ENCODE measurements at regions not wholly inside any gene's neighbourhood (a gene's known extent, or its start where the extent isn't known, plus 50 kb on each side); places are given as distances from the start of the nearest gene placed in this dataset.

- peak; percentile 45 for DNase-seq
These were observed 399.2 kb upstream of the KLF4 start for GRCh38 chr9:107888773-107889227.

- no peak for DNase-seq
These were observed 397.3 kb upstream of the KLF4 start for GRCh38 chr9:107886826-107887225.

- no peak for DNase-seq
These were observed 394.0 kb upstream of the KLF4 start for GRCh38 chr9:107883496-107884124.

GRCh38 chr9:107881626-107882300 lies 392.2 kb upstream of the KLF4 start:
- DNase-seq, result no peak

GRCh38 chr9:107878462-107878861 lies 388.9 kb upstream of the KLF4 start:
- no peak for DNase-seq

- DNase-seq, result peak; percentile 27
These were observed 386.0 kb upstream of the KLF4 start for GRCh38 chr9:107875571-107875980.

- no peak for DNase-seq
These were observed 385.2 kb upstream of the KLF4 start for GRCh38 chr9:107874591-107875369.

- DNase-seq, result no peak
These were observed 384.6 kb upstream of the KLF4 start for GRCh38 chr9:107874137-107874536.

- DNase-seq, result no peak
These were observed 383.1 kb upstream of the KLF4 start for GRCh38 chr9:107872457-107873192.

GRCh38 chr9:107870927-107871680 lies 381.5 kb upstream of the KLF4 start:
- DNase-seq, result no peak

GRCh38 chr9:107870221-107870620 lies 380.7 kb upstream of the KLF4 start:
- DNase-seq, result no peak

GRCh38 chr9:107869111-107869510 lies 379.5 kb upstream of the KLF4 start:
- DNase-seq, result no peak

- DNase-seq, result no peak
These were observed 378.6 kb upstream of the KLF4 start for GRCh38 chr9:107868186-107868585.

GRCh38 chr9:107867738-107868137 lies 378.2 kb upstream of the KLF4 start:
- DNase-seq, result no peak

- no peak for DNase-seq
These were observed 377.2 kb upstream of the KLF4 start for GRCh38 chr9:107866711-107867311.

- no peak for DNase-seq
These were observed 373.8 kb upstream of the KLF4 start for GRCh38 chr9:107863396-107863795.

- no peak for DNase-seq
These were observed 373.3 kb upstream of the KLF4 start for GRCh38 chr9:107862881-107863280.

GRCh38 chr9:107862323-107862722 lies 372.8 kb upstream of the KLF4 start:
- DNase-seq, result no peak

- DNase-seq, result no peak
These were observed 371.5 kb upstream of the KLF4 start for GRCh38 chr9:107861075-107861474.

GRCh38 chr9:107858260-107858659 lies 368.7 kb upstream of the KLF4 start:
- DNase-seq, result no peak

- DNase-seq, result peak; percentile 25
These were observed 367.1 kb upstream of the KLF4 start for GRCh38 chr9:107856633-107857032.

- DNase-seq, result no peak
These were observed 365.6 kb upstream of the KLF4 start for GRCh38 chr9:107855164-107855563.
